HL-60 (cell line): ENCODE measurements at regions not wholly inside any gene's neighbourhood (a gene's known extent, or its start where the extent isn't known, plus 50 kb on each side); places are given as distances from the start of the nearest gene placed in this dataset.

Experiments used
- CTCF ChIP-seq: IDR thresholded peaks from one replicate; pipeline ENCODE4 v1.5.1; 2011; ENCODE audit warnings: low read length, control low read depth, inconsistent platforms; ENCODE audit not compliant: insufficient read depth
- GABPA ChIP-seq: IDR thresholded peaks from 2 replicates; pipeline ENCODE4 v1.6.1; 2012; ENCODE audit warnings: low read depth
- POLR2AphosphoS5 ChIP-seq: IDR thresholded peaks from 2 replicates; pipeline ENCODE4 v1.6.1; 2012; ENCODE audit warnings: low read depth
- REST ChIP-seq: IDR thresholded peaks from 2 replicates; pipeline ENCODE4 v1.6.1; 2012; ENCODE audit warnings: low read depth; ENCODE audit not compliant: insufficient replicate concordance
- SPI1 ChIP-seq: IDR thresholded peaks from 2 replicates; pipeline ENCODE4 v1.6.1; 2012; ENCODE audit warnings: low read depth, mild to moderate bottlenecking, borderline replicate concordance

GRCh38 chr2:117071556-117072102 lies 742.9 kb upstream of the DDX18 start:
- TF ChIP-seq GABPA (no peak), CTCF (no peak), REST (no peak), POLR2AphosphoS5 (no peak), SPI1 (no peak)
